CD4-positive, alpha-beta T cell treated with Interferon alpha-2 for 1 hour (primary cell): ENCODE measurements at regions not wholly inside any gene's neighbourhood (a gene's known extent, or its start where the extent isn't known, plus 50 kb on each side); places are given as distances from the start of the nearest gene placed in this dataset.

Experiments
- DNase-seq, 2 donors: peaks; one replicate each; pipeline ENCODE4 v3.0.0-alpha.2; 2020 to 2022

DNA sequence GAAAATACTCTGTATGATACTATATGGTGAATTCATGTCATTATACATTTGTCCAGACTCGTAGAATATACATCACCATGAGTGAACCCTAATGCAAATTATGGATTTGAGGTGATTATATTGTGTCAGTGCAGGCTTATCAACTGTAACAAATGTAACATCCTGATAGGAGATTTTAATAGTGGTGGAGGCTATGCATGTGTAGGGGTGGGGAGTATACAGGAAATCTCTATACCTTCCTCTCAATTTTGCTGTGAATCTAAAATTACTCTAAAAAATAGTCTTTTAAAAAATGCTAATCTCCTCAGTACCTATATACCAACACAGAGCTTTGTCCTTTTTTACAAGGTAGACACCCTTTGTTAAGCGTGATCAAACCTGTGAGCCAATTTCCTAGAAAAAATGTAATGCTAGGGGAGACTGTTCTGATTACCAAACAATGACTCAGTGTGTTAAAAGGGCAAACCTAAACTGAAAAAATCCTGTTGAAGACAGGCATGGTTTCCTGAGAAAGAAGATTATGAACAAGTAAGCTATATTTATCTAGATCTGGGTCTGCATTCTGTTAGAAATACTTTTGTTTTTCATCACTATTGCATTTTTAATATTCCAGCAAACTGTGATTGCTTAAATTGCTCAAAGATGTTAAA, 170.9 kb downstream of the DUSP6 start:
- no peak for DNase-seq

DNA sequence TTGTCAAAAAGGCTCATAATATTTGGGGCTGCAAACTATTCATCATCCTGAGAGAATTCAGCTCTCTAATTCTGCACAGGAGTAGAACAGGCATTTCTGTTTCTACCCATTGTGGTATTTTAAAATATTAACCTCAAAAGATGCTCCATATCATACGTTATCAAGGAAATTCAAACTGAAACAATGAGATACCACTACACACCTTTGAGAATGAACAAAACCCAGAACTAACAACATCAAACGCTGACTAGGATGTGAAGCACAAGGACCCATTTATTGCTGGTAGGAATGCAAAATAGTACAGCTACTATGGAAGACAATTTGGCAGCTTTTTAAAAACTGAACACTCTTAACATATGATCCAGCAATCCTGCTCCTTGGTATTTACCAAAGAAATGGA, 171.8 kb downstream of the DUSP6 start:
- no peak for DNase-seq

DNA sequence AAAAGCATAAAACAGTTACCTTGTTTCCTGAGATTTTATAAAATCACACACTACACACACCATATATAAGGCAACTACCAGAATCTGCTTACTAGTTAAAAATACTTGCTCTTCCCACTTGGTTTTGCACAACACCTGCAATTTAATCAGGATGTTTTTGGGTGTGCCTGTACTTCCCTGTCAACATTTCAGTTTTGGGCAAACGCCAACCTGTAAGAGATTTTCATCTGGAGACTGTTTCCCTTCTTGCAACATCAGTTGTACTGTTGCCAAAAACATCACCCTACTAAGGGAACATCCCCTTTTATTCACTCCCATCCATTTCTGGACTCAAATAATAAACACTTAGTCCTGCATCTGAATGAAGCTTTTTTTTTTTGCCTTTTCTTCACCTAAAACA, 172.3 kb downstream of the DUSP6 start:
- no peak for DNase-seq

DNA sequence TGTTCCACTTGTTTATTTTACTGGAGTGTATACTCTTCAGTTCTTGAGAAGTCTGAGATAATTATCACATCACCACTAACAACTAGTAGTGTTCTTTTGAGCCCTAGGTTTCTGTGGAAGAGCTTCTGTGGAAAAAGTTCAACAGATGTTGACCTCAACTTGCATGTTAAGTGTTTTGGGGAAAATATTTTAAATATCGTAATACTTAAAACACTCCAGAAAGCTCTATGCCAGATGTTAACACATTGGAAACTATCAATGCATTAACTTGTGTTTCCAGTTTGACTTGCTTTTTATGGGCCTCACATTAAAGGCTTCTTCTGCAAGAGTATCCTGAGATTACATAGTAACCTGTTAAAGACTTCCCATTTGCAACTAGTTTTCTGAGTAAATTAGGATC, 173.1 kb downstream of the DUSP6 start:
- DNase-seq, result no peak

DNA sequence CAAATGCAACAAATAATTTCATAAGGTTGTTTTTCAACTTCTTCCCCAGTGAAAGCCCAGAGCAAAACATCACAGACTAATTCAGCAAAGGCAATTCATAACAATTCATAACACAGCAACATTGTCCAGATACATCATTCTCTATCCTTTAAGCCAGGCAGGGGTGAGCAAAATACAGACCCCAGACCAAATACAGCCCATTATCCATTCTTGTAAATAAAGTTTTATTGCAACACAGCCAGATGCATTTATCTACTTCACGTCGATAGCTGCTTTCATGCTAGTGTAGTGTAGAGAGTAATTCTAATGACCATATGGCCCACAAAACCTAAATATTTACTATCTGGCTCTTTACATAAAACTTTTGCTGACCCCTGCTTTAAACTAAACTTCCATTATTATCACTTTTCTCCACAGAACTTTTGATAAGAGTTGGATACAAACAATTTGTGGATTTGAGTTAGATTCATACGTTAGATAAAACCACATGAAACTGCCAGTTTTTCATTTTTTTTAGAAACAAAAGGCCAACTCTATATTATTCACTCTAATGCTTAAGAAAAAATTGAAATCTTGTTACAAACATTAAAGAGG, 174.4 kb downstream of the DUSP6 start:
- no peak for DNase-seq

DNA sequence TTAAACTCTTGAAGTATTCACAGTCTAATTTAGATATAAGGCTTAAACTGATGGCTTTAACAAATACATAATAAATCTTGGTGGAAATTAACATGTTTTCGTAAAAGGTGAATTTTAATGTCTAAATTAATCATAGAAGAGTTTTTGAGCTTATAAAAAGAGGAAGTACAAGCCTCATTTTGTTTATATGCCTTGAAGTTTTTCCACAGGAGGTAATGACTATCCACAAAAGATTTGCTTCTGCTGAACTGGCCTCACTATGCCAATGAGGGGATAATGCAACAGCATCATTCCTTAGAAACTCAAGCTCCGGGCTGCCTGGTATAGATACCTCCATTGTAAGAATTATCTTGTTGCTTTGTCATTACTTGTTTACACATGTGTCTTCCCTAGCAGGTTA, 175.6 kb downstream of the DUSP6 start:
- no peak for DNase-seq

DNA sequence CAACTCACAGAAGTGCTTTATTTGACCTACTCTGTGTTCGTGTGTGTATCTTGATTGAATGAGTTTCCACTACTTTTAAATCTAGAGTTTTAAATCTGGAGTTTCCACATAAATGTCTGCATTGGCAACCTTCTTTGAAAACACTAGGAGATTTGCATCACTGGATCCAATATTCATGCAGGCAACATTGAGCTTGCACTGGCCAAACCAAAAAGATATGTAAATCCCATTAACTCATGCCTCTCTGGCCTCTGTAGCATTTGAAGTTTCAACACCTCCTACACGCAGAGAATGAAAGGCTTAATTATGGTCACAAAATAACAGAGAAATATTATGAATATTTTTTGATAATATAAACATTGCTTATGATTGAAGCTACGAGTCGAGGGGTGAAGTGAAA, 178.6 kb downstream of the DUSP6 start:
- DNase-seq, result no peak

DNA sequence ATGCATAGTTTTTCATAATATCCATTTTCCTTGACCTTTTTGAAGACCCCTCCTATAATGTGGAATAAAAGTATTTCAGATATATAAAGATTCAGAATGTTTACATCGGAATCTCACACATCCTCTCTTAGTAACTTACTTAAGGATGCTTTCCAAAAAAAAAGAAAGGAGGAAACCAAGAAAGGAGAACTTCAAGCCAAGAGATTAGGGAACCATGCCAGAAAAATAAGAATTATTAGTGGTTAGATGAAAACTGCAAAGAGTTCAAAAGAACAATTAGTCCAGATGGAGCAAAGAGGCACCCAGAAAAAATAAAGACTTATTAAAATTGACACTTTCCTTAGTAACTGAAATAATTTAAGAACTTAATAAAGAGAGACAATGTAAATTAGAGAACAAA, 179.2 kb downstream of the DUSP6 start:
- DNase-seq, result no peak

DNA sequence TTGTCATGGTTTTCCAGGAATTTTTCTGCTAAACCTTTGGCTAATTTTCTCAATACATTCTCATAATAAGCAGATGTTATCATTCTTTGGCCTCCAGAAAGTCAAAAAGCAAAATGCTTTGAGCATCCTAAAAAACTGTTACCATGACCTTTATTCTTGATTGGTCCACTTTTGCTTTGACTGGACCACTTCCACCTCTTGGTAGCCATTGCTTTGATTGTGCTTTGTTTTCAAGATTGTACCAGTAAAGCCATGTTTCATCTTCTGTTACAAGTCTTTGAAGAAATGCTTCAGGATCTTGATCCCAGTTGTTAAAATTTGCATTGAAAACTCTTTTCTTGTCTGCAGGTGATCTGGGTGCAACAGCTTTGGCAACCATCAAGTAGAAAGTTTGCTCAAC, 180.1 kb downstream of the DUSP6 start:
- DNase-seq, result no peak

DNA sequence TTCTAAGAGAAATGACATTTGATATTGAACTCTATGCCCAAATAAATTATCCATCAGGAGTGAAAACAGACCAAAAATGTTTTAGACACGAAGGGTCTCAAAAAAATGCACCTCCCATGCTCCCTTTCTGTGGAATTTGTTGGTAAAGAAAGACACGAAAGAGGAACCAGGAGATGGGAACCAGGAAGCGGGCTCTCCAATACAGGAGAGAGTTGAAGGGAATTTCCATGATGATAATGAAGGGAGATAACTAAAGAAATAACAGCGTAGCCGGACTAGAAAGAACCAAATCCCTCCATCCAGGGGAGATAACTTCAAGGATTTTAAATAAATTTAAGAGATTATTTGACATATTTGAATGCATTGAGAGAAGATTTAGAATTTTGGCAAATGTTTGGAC, 183.0 kb downstream of the DUSP6 start:
- no peak for DNase-seq

DNA sequence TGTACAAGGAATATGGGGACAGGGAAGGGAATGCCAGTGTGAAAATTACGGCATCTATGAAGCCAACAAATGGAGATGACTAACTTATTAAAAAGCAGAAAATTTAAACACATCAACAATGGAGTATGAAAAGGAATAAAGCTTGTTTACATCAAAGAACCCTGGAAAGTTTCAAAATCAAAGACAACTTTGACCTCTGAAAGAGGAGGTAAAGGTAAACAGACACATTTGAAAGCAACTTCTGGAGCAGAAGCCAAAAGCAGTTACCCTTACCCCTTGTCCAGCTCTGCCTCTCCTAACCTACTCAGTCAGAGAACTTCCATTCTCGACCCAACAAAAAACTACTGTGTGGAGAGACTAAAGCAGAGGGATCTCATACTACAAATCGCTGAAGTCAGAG, 184.3 kb downstream of the DUSP6 start:
- no peak for DNase-seq

DNA sequence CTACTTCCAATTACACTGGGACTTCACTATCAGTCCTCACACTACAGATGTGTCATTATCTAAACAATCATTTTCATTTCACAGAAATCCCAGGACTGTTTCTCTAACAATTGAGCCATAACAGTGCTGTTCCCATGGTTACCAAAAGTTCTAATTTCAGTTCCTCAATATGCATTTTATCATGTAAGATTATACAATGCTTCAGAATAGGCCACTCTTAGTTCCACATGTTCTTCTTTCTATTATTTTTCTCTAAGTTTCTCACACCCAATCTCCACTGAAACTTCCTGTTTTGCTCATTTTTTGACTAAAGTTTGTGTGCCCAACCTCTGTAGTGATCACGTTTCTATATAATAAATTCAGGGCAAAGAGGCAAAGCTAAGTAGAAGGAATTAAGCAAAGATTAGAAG, 185.8 kb downstream of the DUSP6 start:
- DNase-seq, result peak; percentile 18 to 45

DNA sequence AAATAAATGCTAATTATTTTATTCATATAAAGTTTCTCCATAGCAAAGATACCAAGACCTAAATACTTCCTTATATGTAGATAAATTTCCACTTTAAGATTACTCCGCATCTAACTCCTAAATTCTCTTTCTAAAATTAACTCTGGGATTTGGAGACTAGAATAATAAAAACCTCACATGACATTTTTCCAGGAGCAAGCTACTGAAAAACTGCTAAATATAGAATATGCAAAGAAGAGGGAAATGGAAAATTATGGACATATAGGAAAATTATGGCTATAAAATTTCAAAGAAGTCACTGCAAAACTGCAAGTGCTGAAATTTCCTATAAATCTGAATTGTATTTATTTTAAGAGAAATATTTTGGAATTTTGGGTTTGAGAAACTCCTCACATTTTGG, 186.2 kb downstream of the DUSP6 start:
- DNase-seq, result no peak

DNA sequence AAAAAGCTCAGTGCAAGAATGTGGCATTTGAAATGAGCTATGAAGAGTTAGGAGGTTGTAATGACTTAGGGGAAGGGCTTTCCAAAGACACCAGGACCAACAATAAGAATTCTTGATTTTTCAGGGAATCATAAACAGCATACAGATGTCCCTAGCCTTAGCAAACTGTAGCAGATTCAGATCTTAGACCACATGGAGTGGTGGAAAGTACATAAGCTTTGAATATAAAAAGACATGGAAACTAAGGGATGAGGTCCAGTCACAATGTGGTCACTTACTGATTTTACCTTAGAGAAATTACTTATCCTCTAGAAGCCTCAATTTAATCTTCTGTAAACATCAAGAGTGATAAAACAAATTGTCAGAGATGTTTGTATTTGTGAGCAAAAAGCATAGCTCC, 186.6 kb downstream of the DUSP6 start:
- no peak for DNase-seq

DNA sequence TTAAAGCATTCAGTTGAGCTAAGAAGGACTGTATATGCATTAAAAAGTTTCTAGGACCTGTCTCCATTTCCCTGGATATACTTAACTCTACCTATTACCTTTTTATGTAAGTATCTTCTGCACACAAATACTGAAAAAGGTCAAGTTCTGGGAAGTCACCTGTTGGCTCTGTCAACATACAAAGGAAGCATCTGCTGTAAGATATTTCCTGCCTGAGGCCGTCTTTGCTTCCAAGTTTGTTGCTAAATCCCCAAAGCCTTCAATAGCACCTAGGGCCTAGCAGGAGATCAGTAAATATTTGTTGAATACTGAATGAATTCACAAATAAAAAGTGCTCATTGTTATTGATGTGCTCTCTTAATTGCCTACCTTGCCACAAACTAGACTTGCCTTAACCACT, 188.4 kb downstream of the DUSP6 start:
- DNase-seq, result peak in 1 of 2 donors; percentile 16

DNA sequence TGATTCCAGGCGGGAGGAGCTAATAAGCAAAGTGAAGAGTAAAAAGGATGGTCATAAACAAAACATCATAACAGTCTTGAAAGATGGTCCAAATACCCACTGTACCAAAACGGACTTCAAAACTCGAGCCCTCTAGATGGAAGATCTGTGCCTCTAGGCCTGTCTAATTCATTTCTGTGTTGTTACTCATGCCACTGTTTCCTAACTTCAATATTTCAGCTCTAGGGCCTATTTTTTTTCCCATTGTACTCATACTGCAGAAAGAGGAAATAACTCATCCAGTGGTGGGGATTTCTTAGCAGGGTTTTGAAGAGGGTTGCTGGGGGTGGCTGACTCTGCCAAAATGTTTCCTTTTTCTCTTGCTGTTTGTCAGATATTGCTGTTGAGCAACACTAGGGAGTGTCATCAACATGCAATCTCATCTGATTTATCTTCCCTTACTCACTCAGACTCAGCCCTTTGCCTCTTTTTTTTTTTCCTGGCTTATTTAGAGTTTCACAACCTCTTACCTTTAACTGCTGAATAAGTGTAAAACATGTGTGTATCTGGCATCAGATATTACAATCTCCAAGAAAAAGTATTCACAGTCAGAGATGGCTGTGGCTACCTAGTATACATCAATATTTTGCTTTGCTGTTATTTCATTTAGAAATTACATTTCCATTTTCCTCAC, 189.6 kb downstream of the DUSP6 start:
- DNase-seq, result peak; percentile 33 to 79

DNA sequence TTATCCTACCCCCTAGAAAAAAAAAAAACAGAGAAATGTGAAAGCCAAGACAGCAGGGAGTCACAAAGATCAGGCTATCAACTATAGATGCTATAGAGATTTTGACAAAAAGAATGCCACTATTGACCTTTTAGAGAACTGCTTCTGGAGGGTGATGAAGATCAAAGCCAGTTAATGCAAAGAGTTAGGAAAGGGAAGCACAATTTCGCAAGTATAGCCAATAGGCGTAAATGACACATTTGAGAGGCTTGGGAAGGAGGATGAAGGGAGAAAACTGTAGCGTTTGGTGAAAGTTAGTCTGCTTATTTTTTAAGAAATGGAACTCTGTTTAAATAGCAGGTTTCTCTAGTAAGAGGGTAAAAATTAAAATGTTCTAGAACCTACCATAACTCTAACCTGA, 190.7 kb downstream of the DUSP6 start:
- no peak for DNase-seq

DNA sequence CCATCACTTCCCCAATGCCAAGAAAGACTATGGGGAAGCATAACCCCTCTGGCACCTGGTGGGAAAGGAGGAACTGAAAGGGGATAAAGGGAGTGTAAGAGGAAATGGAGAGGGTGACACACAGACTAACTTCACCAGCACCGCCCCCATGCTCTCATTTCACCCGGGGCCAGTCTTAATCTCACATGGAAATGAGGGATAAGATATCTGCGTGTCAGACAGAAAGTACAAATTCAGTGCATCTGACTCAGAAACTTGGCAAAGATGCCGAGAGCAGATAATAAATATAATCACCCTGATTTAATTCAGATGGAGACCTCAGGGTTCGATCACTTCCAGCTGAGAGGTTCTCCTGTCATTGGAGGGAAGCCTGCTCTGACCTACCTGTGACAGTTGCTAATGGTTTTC, 191.6 kb downstream of the DUSP6 start:
- DNase-seq, result peak; percentile 21 to 76

DNA sequence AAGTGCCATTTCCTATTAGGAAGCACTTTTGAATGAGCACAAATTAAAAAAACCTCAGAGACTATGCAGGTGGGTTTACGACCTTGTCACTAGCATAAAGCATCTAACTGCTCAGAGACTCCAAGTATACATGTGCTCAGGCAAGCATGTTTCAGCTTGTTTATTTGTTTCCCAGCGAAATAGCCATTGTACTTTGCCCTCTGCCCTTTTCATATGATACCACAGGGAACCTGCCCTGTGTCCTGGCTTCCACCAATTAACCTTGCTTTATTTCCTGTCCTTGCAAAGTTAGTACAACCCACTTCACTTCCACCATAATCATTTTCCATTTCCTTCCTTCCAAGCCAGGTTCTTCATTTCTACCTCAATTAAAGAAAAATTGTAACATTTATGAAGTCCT, 194.9 kb downstream of the DUSP6 start:
- DNase-seq, result no peak

DNA sequence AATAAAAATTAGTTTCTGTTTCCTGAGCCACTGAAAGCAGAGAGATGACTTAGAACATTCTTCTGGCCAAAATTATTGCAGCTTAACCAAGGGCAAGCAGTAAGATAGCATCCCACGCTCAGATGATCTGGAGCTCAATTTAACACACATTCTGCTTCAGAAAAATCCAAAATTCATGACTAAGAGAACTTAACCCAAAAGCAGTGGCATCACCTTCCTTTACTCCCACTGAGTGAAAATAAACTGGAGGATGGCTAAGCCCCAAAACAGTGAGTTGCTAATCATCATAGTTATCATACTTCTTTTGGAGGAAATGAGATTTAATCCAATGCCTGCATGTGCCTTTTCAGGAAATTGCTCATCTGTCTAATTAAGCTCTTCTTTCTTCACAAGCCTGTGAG, 195.4 kb downstream of the DUSP6 start:
- no peak for DNase-seq

DNA sequence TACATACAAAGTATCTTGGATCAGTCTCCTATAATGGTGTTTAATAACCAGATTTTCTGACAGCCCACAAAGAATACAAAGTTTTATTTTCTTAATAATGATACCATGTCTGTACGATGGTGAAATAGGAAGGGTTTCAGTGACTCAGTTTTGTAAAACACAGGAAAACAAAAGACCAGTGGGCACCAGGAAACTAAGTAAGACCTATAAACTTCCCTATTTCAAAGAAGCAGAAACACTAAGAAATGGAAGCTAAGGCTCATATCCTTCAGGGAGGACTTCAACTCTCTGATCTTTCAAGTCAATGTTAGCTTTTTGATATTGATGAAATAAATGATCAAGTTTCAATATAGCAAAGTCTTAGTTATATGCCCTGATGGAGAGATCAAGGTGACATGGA, 196.0 kb downstream of the DUSP6 start:
- DNase-seq, result no peak

DNA sequence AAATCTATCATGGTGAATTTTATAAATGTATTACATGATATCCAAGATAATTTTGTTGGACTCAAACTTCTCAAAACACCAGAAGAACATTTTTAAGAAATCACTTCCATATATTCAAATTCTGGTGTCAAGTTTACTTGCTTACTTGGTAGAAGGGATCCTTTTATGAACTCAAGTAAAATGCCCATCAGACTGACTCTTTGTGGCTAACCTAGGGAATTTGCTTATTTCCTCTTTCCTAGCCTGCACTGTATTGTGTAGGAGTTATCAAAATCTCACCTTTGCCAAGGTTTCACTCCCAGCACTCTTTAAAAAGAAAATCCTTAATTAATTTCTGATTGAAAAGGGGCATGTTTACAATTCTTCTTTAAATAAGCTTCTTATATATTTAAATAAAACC, 196.5 kb downstream of the DUSP6 start:
- no peak for DNase-seq

DNA sequence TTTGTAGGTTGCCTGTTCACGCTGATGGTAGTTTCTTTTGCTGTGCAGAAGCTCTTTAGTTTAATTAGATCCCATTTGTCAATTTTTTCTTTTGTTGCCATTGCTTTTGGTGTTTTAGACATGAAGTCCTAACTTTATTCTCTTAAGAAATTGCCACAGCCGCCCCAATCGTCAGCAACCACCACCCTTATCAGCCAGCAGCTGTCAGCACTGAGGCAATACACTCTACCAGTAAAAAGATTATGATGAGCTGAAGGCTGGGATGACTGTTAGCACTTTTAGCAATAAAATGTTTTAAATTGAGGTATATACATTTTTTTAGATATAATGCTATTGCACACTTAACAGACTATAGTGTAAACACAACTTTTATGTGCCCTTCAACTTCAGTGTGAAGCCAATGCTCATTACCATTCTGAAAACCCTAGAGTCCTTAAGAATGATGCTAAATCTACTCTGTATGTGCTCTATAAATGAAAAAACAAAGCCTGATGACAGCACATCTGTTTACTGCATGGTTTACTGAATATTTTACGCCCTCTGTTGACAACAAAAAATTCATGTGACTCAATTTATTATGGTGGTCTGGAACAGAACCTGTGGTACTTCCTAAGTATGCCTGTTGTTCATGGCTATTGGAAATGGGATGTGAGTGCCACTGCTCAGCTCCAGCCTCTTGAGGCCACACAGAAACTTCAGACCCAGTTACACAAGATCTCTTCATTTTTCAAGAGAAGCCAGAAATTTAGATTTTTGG, 197.4 kb downstream of the DUSP6 start:
- DNase-seq, result no peak

DNA sequence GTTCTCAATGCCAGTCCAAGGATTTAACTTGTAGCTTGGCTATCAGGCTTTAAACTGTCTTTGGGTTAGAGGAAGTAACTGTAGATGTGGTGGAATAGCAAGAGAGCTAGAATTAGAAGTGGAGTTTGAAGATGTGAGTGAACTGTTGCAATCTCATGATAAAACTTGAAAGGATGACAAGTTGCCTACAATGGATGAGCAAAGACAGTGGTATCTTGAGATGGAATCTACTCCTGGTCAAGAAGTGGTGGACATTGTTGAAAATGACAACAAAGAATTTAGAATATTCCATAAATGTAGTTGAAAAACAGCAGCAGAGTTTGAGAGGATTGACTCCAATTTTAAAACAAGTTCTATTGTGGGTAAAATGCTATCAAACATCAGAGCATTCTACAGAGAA, 199.0 kb downstream of the DUSP6 start:
- no peak for DNase-seq
